K562 (cell line): ENCODE measurements at regions not wholly inside any gene's neighbourhood (a gene's known extent, or its start where the extent isn't known, plus 50 kb on each side); places are given as distances from the start of the nearest gene placed in this dataset.

ENCODE experiments used
- ATAC-seq: fragments of 200-7000 bp; cut with Tn5 transposase; 3 replicates; pipeline ENCODE4 v1.9.1; 2020; ENCODE audit warnings: moderate library complexity
- BruUV-seq: library from RNA; stranded (reverse); fragments of 400-500 nt; replicated peaks from 2 replicates; lab custom pipeline; 2021; lab: Mats Ljungman, UMichigan
- CTCF ChIA-PET: fragments of 300-600 bp; formaldehyde crosslinking; extraction: SDS; loops from one replicate; lab custom pipeline; 2021; ENCODE audit warnings: low intra/inter-chr PET ratio; lab: Yijun Ruan, JAX
- POLR2A ChIA-PET: fragments of 300-600, 350-650 bp; sonication (Branson Sonifier 250); formaldehyde crosslinking; extraction: SDS; loops from one replicate; lab custom pipeline; 2021; ENCODE audit warnings: antibody characterized with exemption, inconsistent platforms; lab: Yijun Ruan, JAX
- DNase-seq, 4 experiments: peaks; one replicate each; pipeline versions ENCODE4 v3.0.0 to v3.0.0-alpha.2; 2011 to 2018; ENCODE audit warnings: low spot score in 3 of 4, mixed read lengths in 3 of 4; ENCODE audit errors: extremely low read depth in 1 of 4
- FAIRE-seq: peaks from 2 replicates; lab custom pipeline; 2011; peaks lifted over from hg19 to GRCh38; lab: Jason Lieb, UNC
- H2AFZ ChIP-seq: 2 replicates; pipeline ENCODE4 v1.6.0; 2011; ENCODE audit warnings: low read depth, low read length, control low read depth, inconsistent platforms
- H3K27ac ChIP-seq: fragments of 200-600 bp; 3 replicates; pipeline ENCODE4 v1.8.0; 2011; ENCODE audit warnings: low read depth, mild to moderate bottlenecking, control low read depth, inconsistent platforms, low read length, moderate library complexity, mixed read lengths; ENCODE audit errors: extremely low read depth
- H3K27me3 ChIP-seq, 2 experiments: fragments of 300-600 bp in 1 of 2; 2 replicates in 1 of 2; 3 replicates in 1 of 2; pipeline versions ENCODE4 v1.6.0 to v1.8.0; 2011; ENCODE audit warnings: inconsistent platforms in 2 of 2, low read length in 2 of 2, mild to moderate bottlenecking in 1 of 2, mixed read lengths in 1 of 2, moderate library complexity in 1 of 2; ENCODE audit not compliant: control insufficient read depth in 2 of 2, insufficient read depth in 2 of 2
- H3K36me3 ChIP-seq: fragments of 300-600 bp; 3 replicates; pipeline ENCODE4 v1.8.0; 2011; ENCODE audit warnings: mild to moderate bottlenecking, low read length, inconsistent platforms; ENCODE audit not compliant: control insufficient read depth, insufficient read depth
- H3K4me1 ChIP-seq, 2 experiments: fragments of 200-600 bp in 1 of 2; replicated peaks in 1 of 2; 2 replicates in 1 of 2; 3 replicates in 1 of 2; pipeline versions ENCODE4 v1.5.1 to v1.8.0; 2011; ENCODE audit warnings: inconsistent platforms in 2 of 2, low read length in 2 of 2, mild to moderate bottlenecking in 1 of 2, mixed read lengths in 1 of 2, moderate library complexity in 1 of 2; ENCODE audit not compliant: control insufficient read depth in 2 of 2, insufficient read depth in 2 of 2
- H3K4me2 ChIP-seq: 2 replicates; pipeline ENCODE4 v1.6.1; 2011; ENCODE audit warnings: low read length, control low read depth, inconsistent platforms, mixed read lengths; ENCODE audit not compliant: insufficient read depth
- H3K4me3 ChIP-seq: fragments of 200-600 bp; sonication (generic), shearing (Covaris generic); 2 replicates; pipeline ENCODE4 v1.5.1; 2016; ENCODE audit warnings: control low read depth, inconsistent platforms
- H3K79me2 ChIP-seq: fragments of 200-600 bp; 3 replicates; pipeline ENCODE4 v1.8.0; 2011; ENCODE audit warnings: low read length, inconsistent platforms; ENCODE audit not compliant: control insufficient read depth, insufficient read depth
- H3K9ac ChIP-seq, 2 experiments: 2 replicates each; pipeline versions ENCODE4 v1.6.0 to v1.6.1; 2011; ENCODE audit warnings: low read depth in 2 of 2, low read length in 2 of 2, control low read depth in 1 of 2, inconsistent platforms in 1 of 2, mild to moderate bottlenecking in 1 of 2, mixed read lengths in 1 of 2; ENCODE audit not compliant: insufficient read depth in 1 of 2
- H3K9me1 ChIP-seq: one replicate; pipeline ENCODE4 v1.6.0; 2011; ENCODE audit warnings: inconsistent platforms, mild to moderate bottlenecking, low read length, moderate library complexity; ENCODE audit not compliant: control insufficient read depth, insufficient read depth
- H3K9me3 ChIP-seq: replicated peaks from 2 replicates; pipeline ENCODE4 v1.5.1; 2011; ENCODE audit warnings: low read depth, low read length, inconsistent platforms; ENCODE audit not compliant: control insufficient read depth, insufficient read depth
- H4K20me1 ChIP-seq: replicated peaks from 2 replicates; pipeline ENCODE4 v1.6.1; 2011; ENCODE audit warnings: low read length, inconsistent platforms, mixed read lengths; ENCODE audit not compliant: control insufficient read depth, insufficient read depth
- C11orf30 ChIP-seq: fragments of 450-650 bp; IDR thresholded peaks from 2 replicates; pipeline ENCODE4 v1.6.1; 2016; ENCODE audit warnings: low read depth, mild to moderate bottlenecking
- HNRNPH1 ChIP-seq: fragments of 200-400 bp; formaldehyde crosslinking; optimal IDR thresholded peaks from 2 replicates; pipeline ENCODE3; 2017; ENCODE audit warnings: low read depth, mild to moderate bottlenecking, low read length, moderate library complexity
- ILF3 ChIP-seq: fragments of 450-650 bp; IDR thresholded peaks from 2 replicates; pipeline ENCODE4 v1.6.1; 2018; ENCODE audit warnings: antibody characterized with exemption, mild to moderate bottlenecking, moderate library complexity, borderline replicate concordance
- MAFF ChIP-seq: IDR thresholded peaks from 2 replicates; pipeline ENCODE4 v1.6.1; 2012; ENCODE audit warnings: low read length, improper control_type of control experiment
- MCM5 ChIP-seq: fragments of 450-650 bp; IDR thresholded peaks from 2 replicates; pipeline ENCODE4 v1.6.1; 2016; ENCODE audit warnings: low read depth
- POLR2H ChIP-seq: IDR thresholded peaks from 2 replicates; pipeline ENCODE4 v1.6.1; 2016; ENCODE audit warnings: missing genetic modification characterization, low read depth, mild to moderate bottlenecking, control low read depth, missing compliant biosample characterization, moderate library complexity
- RERE ChIP-seq: sonication (generic); formaldehyde crosslinking; IDR thresholded peaks from 2 replicates; pipeline ENCODE4 v1.8.0; 2023; ENCODE audit warnings: missing genetic modification reagents, mild to moderate bottlenecking, borderline replicate concordance
- SNIP1 ChIP-seq: fragments of 450-650 bp; IDR thresholded peaks from 2 replicates; pipeline ENCODE4 v1.7.1; 2017; ENCODE audit warnings: low read depth, mild to moderate bottlenecking
- ZC3H11A ChIP-seq: IDR thresholded peaks from 2 replicates; pipeline ENCODE4 v1.6.1; 2012; ENCODE audit warnings: low read depth, low read length, improper control_type of control experiment
- ZKSCAN3 ChIP-seq: fragments of 250-450 bp; sonication (Bioruptor Pico); IDR thresholded peaks from 2 replicates; pipeline ENCODE4 v1.4.0; 2020
- ZNF696 ChIP-seq: fragments of 250-450 bp; sonication (Bioruptor Pico); conservative IDR thresholded peaks from 2 replicates; pipeline ENCODE4 v1.4.0; 2020; ENCODE audit warnings: mild to moderate bottlenecking, moderate library complexity
- ZNF76 ChIP-seq: fragments of 250-450 bp; sonication (Bioruptor Pico); IDR thresholded peaks from 2 replicates; pipeline ENCODE4 v1.4.0; 2020; ENCODE audit warnings: mild to moderate bottlenecking, moderate library complexity, borderline replicate concordance
- ZNF785 ChIP-seq: fragments of 250-450 bp; sonication (Bioruptor Pico); IDR thresholded peaks from 2 replicates; pipeline ENCODE4 v1.4.0; 2020; ENCODE audit warnings: mild to moderate bottlenecking
- ZSCAN29 ChIP-seq: fragments of 450-650 bp; IDR thresholded peaks from 2 replicates; pipeline ENCODE4 v1.6.1; 2017
- WGBS: fragments of 100-300 bp; shearing (Covaris generic); methylation state at CpG from one replicate; pipeline ENCODE4 v1.1.6; 2016; ENCODE audit warnings: low coverage, mixed read lengths; ENCODE audit not compliant: insufficient coverage; ENCODE audit errors: missing lambda C conversion rate; 5-methylcytosine and 5-hydroxymethylcytosine counted together
- in situ Hi-C: fragments of 300-500 bp; cut with MboI; formaldehyde crosslinking; loops from 4 replicates; pipeline ENCODE4 v1.15.0; 2018; ENCODE audit warnings: inconsistent platforms, mixed read lengths
- intact Hi-C: fragments of 100-400 bp; cut with micrococcal nuclease; formaldehyde crosslinking; loops from 2 replicates; pipeline ENCODE4 v1.14.2; 2022
- TF ChIP-seq, protein P1 (sequence below): fragments of 250-450 bp; sonication (Bioruptor Pico); IDR thresholded peaks from 2 replicates; pipeline ENCODE4 v1.9.0; 2021; ENCODE audit warnings: mild to moderate bottlenecking, inconsistent platforms

DNA sequence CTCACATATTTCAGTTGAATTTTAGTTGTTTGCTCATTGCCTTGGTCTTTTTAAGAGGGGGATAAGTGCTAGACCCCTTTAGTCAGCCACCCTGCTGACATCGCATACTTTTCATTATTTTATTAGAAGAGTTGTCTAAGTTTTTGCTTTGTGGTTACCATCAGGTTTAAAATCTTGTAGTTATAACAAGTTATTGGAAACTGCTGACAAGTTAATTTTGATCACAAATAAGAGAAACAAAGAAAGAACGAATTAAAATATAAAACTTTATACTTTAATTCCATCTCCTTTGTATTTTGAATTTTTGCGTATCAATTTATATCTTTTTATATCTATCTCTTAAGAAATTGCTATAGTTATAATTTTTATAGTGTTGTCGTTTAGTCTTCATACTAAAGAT, 679.7 kb downstream of the TECRL start:
- no peaks in the 10 kb centered on the region for H3K9me3 ChIP-seq
- in situ Hi-C loops: no loop called here
- DNase-seq (no peak), FAIRE-seq (no peak), ATAC-seq (no peak)
- no peak overlapping the region for H3K9ac ChIP-seq
- no peaks in the 10 kb centered on the region for H3K79me2 ChIP-seq
- intact Hi-C loops: no loop called here
- H3K4me2 ChIP-seq: no peak overlapping the region
- H2AFZ ChIP-seq: no peak overlapping the region
- H4K20me1 ChIP-seq: no peaks in the 10 kb centered on the region
- H3K4me3 ChIP-seq: no peak overlapping the region
- WGBS: 3% methylated on average over 4 of the region's 4 CpGs
- H3K27ac ChIP-seq: no peak overlapping the region
- ChIA-PET CTCF (no interaction called here), POLR2A (no interaction called here)
- H3K9me1 ChIP-seq: no peaks in the 10 kb centered on the region
- H3K36me3 ChIP-seq: no peaks in the 10 kb centered on the region
- H3K4me1 ChIP-seq: no peaks in the 10 kb centered on the region
- BruUV-seq: no TSS peak
- H3K27me3 ChIP-seq: no peaks in the 10 kb centered on the region
- TF ChIP-seq ZNF76 (CRISPR knock-in tag): no peak
- no peak for TF ChIP-seq SNIP1
- TF ChIP-seq POLR2H (tag): no peak
- TF ChIP-seq ZNF696 (CRISPR knock-in tag): no peak
- no peak for TF ChIP-seq ILF3
- TF ChIP-seq MCM5: no peak
- TF ChIP-seq HNRNPH1: no peak
- TF ChIP-seq ZC3H11A: no peak
- TF ChIP-seq, protein P1, sequence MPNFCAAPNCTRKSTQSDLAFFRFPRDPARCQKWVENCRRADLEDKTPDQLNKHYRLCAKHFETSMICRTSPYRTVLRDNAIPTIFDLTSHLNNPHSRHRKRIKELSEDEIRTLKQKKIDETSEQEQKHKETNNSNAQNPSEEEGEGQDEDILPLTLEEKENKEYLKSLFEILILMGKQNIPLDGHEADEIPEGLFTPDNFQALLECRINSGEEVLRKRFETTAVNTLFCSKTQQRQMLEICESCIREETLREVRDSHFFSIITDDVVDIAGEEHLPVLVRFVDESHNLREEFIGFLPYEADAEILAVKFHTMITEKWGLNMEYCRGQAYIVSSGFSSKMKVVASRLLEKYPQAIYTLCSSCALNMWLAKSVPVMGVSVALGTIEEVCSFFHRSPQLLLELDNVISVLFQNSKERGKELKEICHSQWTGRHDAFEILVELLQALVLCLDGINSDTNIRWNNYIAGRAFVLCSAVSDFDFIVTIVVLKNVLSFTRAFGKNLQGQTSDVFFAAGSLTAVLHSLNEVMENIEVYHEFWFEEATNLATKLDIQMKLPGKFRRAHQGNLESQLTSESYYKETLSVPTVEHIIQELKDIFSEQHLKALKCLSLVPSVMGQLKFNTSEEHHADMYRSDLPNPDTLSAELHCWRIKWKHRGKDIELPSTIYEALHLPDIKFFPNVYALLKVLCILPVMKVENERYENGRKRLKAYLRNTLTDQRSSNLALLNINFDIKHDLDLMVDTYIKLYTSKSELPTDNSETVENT (CRISPR knock-in tag): no peak
- no peak for TF ChIP-seq ZSCAN29
- TF ChIP-seq ZKSCAN3 (CRISPR knock-in tag): no peak
- no peak for TF ChIP-seq RERE
- peak; percentile 33; the same call in 1 of the 2 replicates for TF ChIP-seq MAFF
- TF ChIP-seq C11orf30: peak; percentile 29; the same call in 1 of the 2 replicates
- no peak for TF ChIP-seq ZNF785 (CRISPR knock-in tag)
